OCI-LY7 (cell line): ENCODE measurements at regions not wholly inside any gene's neighbourhood (a gene's known extent, or its start where the extent isn't known, plus 50 kb on each side); places are given as distances from the start of the nearest gene placed in this dataset.
"Not testable (repeated sequence)": the region's sequence is repeated elsewhere in the genome, so short reads cannot be mapped to it uniquely, and the experiment has no call there.

Experiments used
- EZH2phosphoT487 ChIP-seq: fragments of 200-600 bp; sonication (generic); IDR thresholded peaks from 2 replicates; pipeline ENCODE4 v1.6.1; 2018; ENCODE audit warnings: low read depth, borderline replicate concordance, mild to moderate bottlenecking, mixed run types, antibody characterized with exemption, low read length, moderate library complexity, mixed read lengths
- TF ChIP-seq, protein P1 (sequence below): fragments of 200-600 bp; sonication (generic); conservative IDR thresholded peaks from 2 replicates; pipeline ENCODE4 v1.5.1; 2014; ENCODE audit warnings: mild to moderate bottlenecking, antibody characterized with exemption, low read length, moderate library complexity, mixed read lengths

DNA sequence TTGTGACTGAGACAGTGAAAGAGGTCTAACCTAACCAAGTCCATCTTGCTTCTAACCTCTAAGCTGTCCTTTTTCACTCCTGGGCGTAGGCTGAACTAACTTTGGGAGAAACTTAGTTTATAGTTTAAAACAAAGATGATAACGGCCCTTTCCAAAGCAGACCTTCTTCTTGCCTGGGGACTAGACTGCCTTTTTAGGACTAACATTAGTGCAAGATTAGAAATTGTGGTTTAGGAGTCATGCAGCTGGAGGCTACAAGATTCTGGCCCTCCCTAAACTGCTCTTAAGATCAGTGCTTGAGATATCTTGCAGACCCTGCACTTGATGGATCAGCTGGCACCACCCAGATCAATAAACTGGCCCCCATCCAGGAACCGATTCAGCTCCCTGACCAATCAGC lies 130.9 kb downstream of the ARSF start:
- TF ChIP-seq, protein P1, sequence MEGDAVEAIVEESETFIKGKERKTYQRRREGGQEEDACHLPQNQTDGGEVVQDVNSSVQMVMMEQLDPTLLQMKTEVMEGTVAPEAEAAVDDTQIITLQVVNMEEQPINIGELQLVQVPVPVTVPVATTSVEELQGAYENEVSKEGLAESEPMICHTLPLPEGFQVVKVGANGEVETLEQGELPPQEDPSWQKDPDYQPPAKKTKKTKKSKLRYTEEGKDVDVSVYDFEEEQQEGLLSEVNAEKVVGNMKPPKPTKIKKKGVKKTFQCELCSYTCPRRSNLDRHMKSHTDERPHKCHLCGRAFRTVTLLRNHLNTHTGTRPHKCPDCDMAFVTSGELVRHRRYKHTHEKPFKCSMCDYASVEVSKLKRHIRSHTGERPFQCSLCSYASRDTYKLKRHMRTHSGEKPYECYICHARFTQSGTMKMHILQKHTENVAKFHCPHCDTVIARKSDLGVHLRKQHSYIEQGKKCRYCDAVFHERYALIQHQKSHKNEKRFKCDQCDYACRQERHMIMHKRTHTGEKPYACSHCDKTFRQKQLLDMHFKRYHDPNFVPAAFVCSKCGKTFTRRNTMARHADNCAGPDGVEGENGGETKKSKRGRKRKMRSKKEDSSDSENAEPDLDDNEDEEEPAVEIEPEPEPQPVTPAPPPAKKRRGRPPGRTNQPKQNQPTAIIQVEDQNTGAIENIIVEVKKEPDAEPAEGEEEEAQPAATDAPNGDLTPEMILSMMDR = not testable (repeated sequence)
- TF ChIP-seq EZH2phosphoT487 = not testable (repeated sequence)
